Thoracic aorta (tissue), 2 donors: ENCODE measurements at regions not wholly inside any gene's neighbourhood (a gene's known extent, or its start where the extent isn't known, plus 50 kb on each side); places are given as distances from the start of the nearest gene placed in this dataset.

Experiments
- ATAC-seq: fragments of 150-250 bp; one replicate; pipeline ENCODE4 v1.8.0; 2017; ENCODE audit warnings: low read depth; ENCODE audit not compliant: insufficient number of reproducible peaks, low FRiP score
- DNase-seq: peaks from one replicate; pipeline ENCODE4 v3.0.0-alpha.2; 2020; ENCODE audit warnings: low spot score
- H3K27ac ChIP-seq, 2 donors: fragments of 200-600 bp; sonication (generic); 1 replicate in 1 of 2; 2 replicates in 1 of 2; pipeline ENCODE4 v1.5.1; 2016; ENCODE audit warnings: mild to moderate bottlenecking in 2 of 2, moderate library complexity in 2 of 2
- H3K27me3 ChIP-seq: fragments of 200-600 bp; sonication (generic); replicated peaks from 2 replicates; pipeline ENCODE4 v1.6.0; 2016; ENCODE audit warnings: mild to moderate bottlenecking; ENCODE audit not compliant: insufficient read depth
- H3K36me3 ChIP-seq: fragments of 200-600 bp; sonication (generic); one replicate; pipeline ENCODE4 v1.5.1; 2016
- H3K4me1 ChIP-seq, 2 donors: fragments of 200-600 bp; sonication (generic); 1 replicate in 1 of 2; 2 replicates in 1 of 2; pipeline versions ENCODE4 v1.5.1 to v1.6.0; 2016; ENCODE audit warnings: low read depth in 2 of 2, mild to moderate bottlenecking in 1 of 2; ENCODE audit not compliant: control insufficient read depth in 1 of 2
- H3K4me3 ChIP-seq: fragments of 200-600 bp; sonication (generic); 2 replicates; pipeline ENCODE4 v1.5.1; 2016; ENCODE audit warnings: mild to moderate bottlenecking
- H3K9me3 ChIP-seq: fragments of 200-600 bp; sonication (generic); 2 replicates; pipeline ENCODE4 v1.5.1; 2016
- CTCF ChIP-seq: fragments of 200-600 bp; sonication (generic); IDR thresholded peaks from one replicate; pipeline ENCODE4 v1.5.1; 2019; ENCODE audit warnings: antibody characterized with exemption

- Histone ChIP-seq H3K36me3 (no peaks in the 10 kb centered on the region), H3K27me3 (no peaks in the 10 kb centered on the region), H3K4me3 (no peak overlapping the region), H3K27ac (no peak overlapping the region), H3K4me1 (no peaks in the 10 kb centered on the region), H3K9me3 (no peaks in the 10 kb centered on the region)
- no peak for DNase-seq
- ATAC-seq: no peak
- TF ChIP-seq CTCF: no peak
These were observed 578.5 kb downstream of the BMP2 start for GRCh38 chr20:7346026-7346425.

GRCh38 chr20:7346562-7346961 lies 579.1 kb downstream of the BMP2 start:
- no peak overlapping the region for H3K27ac ChIP-seq
- no peaks in the 10 kb centered on the region for H3K4me1 ChIP-seq
- no peak for ATAC-seq
- TF ChIP-seq CTCF: no peak
- H3K9me3 ChIP-seq: no peaks in the 10 kb centered on the region
- DNase-seq: no peak
- no peak overlapping the region for H3K4me3 ChIP-seq
- H3K27me3 ChIP-seq: no peaks in the 10 kb centered on the region
- H3K36me3 ChIP-seq: no peaks in the 10 kb centered on the region

GRCh38 chr20:7347409-7347808 lies 579.9 kb downstream of the BMP2 start:
- Histone ChIP-seq H3K27me3 (no peaks in the 10 kb centered on the region), H3K36me3 (no peaks in the 10 kb centered on the region), H3K4me3 (no peak overlapping the region), H3K27ac (no peak overlapping the region), H3K9me3 (no peaks in the 10 kb centered on the region), H3K4me1 (no peaks in the 10 kb centered on the region)
- ATAC-seq (no peak), DNase-seq (no peak)
- TF ChIP-seq CTCF: no peak

- Histone ChIP-seq H3K9me3 (no peaks in the 10 kb centered on the region), H3K27ac (no peak overlapping the region), H3K27me3 (no peaks in the 10 kb centered on the region), H3K4me3 (no peak overlapping the region), H3K36me3 (no peaks in the 10 kb centered on the region), H3K4me1 (no peaks in the 10 kb centered on the region)
- ATAC-seq (no peak), DNase-seq (no peak)
- no peak for TF ChIP-seq CTCF
These were observed 580.8 kb downstream of the BMP2 start for GRCh38 chr20:7348253-7348652.

- ATAC-seq (no peak), DNase-seq (no peak)
- Histone ChIP-seq H3K27ac (no peak overlapping the region), H3K27me3 (no peaks in the 10 kb centered on the region), H3K9me3 (no peaks in the 10 kb centered on the region), H3K36me3 (no peaks in the 10 kb centered on the region), H3K4me3 (no peak overlapping the region), H3K4me1 (no peaks in the 10 kb centered on the region)
- TF ChIP-seq CTCF: no peak
These were observed 584.7 kb downstream of the BMP2 start for GRCh38 chr20:7352165-7352564.
